ENCODE measurements at regions not wholly inside any gene's neighbourhood (a gene's known extent, or its start where the extent isn't known, plus 50 kb on each side); places are given as distances from the start of the nearest gene placed in this dataset.

- no peaks in the 10 kb centered on the region for H3K27me3 Mint-ChIP-seq
- ATAC-seq (ENCODE audit: poor library complexity) (no peak), DNase-seq (no peak)
- no peaks in the 10 kb centered on the region for H3K36me3 Mint-ChIP-seq (ENCODE audit: low read depth)
- H3K4me3 ChIP-seq (ENCODE audit: low read length) = no peak overlapping the region
- no peak overlapping the region for H3K4me3 Mint-ChIP-seq
- TF ChIP-seq CTCF (IDR thresholded peaks at IDR 0.05) = no peak
- no peaks in the 10 kb centered on the region for H3K4me1 ChIP-seq (ENCODE audit: insufficient read depth, low read length)
- CTCF ChIA-PET = no interaction called here
- no peak overlapping the region for H3K27ac Mint-ChIP-seq
- no peaks in the 10 kb centered on the region for H3K4me1 Mint-ChIP-seq (ENCODE audit: low read depth)
- no peaks in the 10 kb centered on the region for H3K27me3 ChIP-seq (ENCODE audit: control insufficient read depth in 1 of 2, insufficient read depth in 2 of 2, low read length in 2 of 2)
- no peak overlapping the region for H3K27ac ChIP-seq (ENCODE audit: low read depth in 1 of 2, low read length in 2 of 2)
- H3K9me3 Mint-ChIP-seq = no peaks in the 10 kb centered on the region
- intact Hi-C loops (cut with DNase I, micrococcal nuclease) = no loop called here
- POLR2A ChIA-PET = no interaction called here
- H3K36me3 ChIP-seq (ENCODE audit: insufficient read depth, low read length) = no peaks in the 10 kb centered on the region
- peaks cover 0 to 15% of the 10 kb centered on the region in 2 experiments for H3K9me3 ChIP-seq (ENCODE audit: control insufficient read depth in 1 of 2, insufficient read depth in 1 of 2, low read length in 2 of 2)
These were observed 50.1 kb upstream of the SMOC2 start for GRCh38 chr6:168390749-168391420.
